B cell (primary cell): ENCODE measurements at regions not wholly inside any gene's neighbourhood (a gene's known extent, or its start where the extent isn't known, plus 50 kb on each side); places are given as distances from the start of the nearest gene placed in this dataset.

ENCODE experiments used
- EZH2 ChIP-seq: IDR thresholded peaks from 2 replicates; pipeline ENCODE4 v1.6.1; 2012; ENCODE audit warnings: borderline replicate concordance, low read depth, mild to moderate bottlenecking, moderate library complexity, low read length; ENCODE audit not compliant: insufficient read depth, poor library complexity, severe bottlenecking
- TF ChIP-seq, protein P1 (sequence below): fragments of 200-600 bp; IDR thresholded peaks from one replicate; pipeline ENCODE4 v1.8.0; 2022; ENCODE audit warnings: antibody characterized with exemption, mild to moderate bottlenecking

DNA sequence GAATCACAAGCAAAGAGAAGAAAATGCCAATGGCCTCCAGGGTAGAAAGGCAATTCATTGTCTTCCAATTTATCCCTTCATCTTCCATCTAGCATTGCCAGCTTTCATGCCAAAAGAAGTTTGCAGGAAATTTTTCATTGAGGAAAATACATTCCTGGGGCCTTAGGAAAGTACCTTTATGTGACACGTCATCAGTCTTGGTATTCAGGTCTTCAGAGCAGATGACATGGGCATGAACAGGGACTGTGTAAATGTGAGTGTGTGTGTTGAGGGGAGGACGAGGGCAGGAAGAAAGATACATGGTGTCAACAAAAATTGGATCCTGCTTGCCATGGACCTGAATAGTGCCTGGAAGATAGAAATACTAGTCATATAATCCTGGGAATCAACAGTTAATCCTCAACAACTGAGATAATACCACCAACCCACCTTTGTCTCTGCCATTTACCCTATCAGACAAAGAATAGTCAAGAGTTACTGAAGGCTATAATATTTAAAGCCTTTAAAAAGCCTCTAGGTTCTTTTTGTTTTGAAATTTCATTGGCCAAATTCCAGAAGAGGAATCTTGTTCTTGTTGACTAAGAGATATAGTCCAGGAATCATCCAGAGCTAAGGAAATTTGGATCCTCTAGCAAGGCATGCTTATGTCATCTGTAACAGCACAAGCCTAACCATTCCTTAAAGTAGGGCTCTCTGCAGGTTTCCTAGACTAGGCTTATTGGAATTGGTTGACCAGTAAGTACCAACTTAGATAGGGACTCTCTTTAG, 405.8 kb upstream of the SASH1 start:
- TF ChIP-seq, protein P1, sequence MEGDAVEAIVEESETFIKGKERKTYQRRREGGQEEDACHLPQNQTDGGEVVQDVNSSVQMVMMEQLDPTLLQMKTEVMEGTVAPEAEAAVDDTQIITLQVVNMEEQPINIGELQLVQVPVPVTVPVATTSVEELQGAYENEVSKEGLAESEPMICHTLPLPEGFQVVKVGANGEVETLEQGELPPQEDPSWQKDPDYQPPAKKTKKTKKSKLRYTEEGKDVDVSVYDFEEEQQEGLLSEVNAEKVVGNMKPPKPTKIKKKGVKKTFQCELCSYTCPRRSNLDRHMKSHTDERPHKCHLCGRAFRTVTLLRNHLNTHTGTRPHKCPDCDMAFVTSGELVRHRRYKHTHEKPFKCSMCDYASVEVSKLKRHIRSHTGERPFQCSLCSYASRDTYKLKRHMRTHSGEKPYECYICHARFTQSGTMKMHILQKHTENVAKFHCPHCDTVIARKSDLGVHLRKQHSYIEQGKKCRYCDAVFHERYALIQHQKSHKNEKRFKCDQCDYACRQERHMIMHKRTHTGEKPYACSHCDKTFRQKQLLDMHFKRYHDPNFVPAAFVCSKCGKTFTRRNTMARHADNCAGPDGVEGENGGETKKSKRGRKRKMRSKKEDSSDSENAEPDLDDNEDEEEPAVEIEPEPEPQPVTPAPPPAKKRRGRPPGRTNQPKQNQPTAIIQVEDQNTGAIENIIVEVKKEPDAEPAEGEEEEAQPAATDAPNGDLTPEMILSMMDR: no peak
- no peak for TF ChIP-seq EZH2
